BLaER1 (cell line): ENCODE measurements at regions not wholly inside any gene's neighbourhood (a gene's known extent, or its start where the extent isn't known, plus 50 kb on each side); places are given as distances from the start of the nearest gene placed in this dataset.

ENCODE experiments used
- H3K27ac ChIP-seq: shearing (Covaris generic); formaldehyde crosslinking; 2 replicates; pipeline ENCODE4 v1.8.1; 2022
- H3K27me3 ChIP-seq: shearing (Covaris generic); formaldehyde crosslinking; 2 replicates; pipeline ENCODE4 v1.8.1; 2022
- H3K36me3 ChIP-seq: shearing (Covaris generic); formaldehyde crosslinking; 2 replicates; pipeline ENCODE4 v1.8.1; 2022
- H3K4me1 ChIP-seq: shearing (Covaris generic); formaldehyde crosslinking; 2 replicates; pipeline ENCODE4 v1.8.1; 2022
- H3K4me2 ChIP-seq: shearing (Covaris generic); formaldehyde crosslinking; 2 replicates; pipeline ENCODE4 v1.8.1; 2022
- H3K4me3 ChIP-seq: shearing (Covaris generic); formaldehyde crosslinking; 2 replicates; pipeline ENCODE4 v1.8.1; 2022
- H3K9ac ChIP-seq: shearing (Covaris generic); formaldehyde crosslinking; 2 replicates; pipeline ENCODE4 v1.8.1; 2022
- H3K9me3 ChIP-seq: shearing (Covaris generic); formaldehyde crosslinking; 2 replicates; pipeline ENCODE4 v1.8.1; 2022
- H4K20me1 ChIP-seq: shearing (Covaris generic); formaldehyde crosslinking; 2 replicates; pipeline ENCODE4 v1.8.1; 2022
- Cebpa-rat ChIP-seq: shearing (Covaris generic); IDR thresholded peaks from 2 replicates; pipeline ENCODE4 v1.8.1; 2022

GRCh38 chr15:101542306-101543025, 53.0 kb upstream of the PCSK6 start:
- TF ChIP-seq Cebpa-rat = no peak
- Histone ChIP-seq H3K27ac (no peak overlapping the region), H4K20me1 (no peaks in the 10 kb centered on the region), H3K4me1 (peaks cover 21% of the 10 kb centered on the region), H3K9me3 (no peaks in the 10 kb centered on the region), H3K4me2 (no peak overlapping the region), H3K36me3 (no peaks in the 10 kb centered on the region), H3K4me3 (no peak overlapping the region), H3K9ac (no peak overlapping the region), H3K27me3 (no peaks in the 10 kb centered on the region)

- Histone ChIP-seq H4K20me1 (no peaks in the 10 kb centered on the region), H3K36me3 (no peaks in the 10 kb centered on the region), H3K9ac (no peak overlapping the region), H3K4me2 (no peak overlapping the region), H3K4me1 (peaks cover 28% of the 10 kb centered on the region), H3K27me3 (no peaks in the 10 kb centered on the region), H3K27ac (no peak overlapping the region), H3K9me3 (no peaks in the 10 kb centered on the region), H3K4me3 (no peak overlapping the region)
- no peak for TF ChIP-seq Cebpa-rat
Observed at GRCh38 chr15:101541501-101542292, 52.2 kb upstream of the PCSK6 start.

GRCh38 chr15:101540480-101541239, 51.2 kb upstream of the PCSK6 start:
- Histone ChIP-seq H3K27me3 (no peaks in the 10 kb centered on the region), H3K27ac (no peak overlapping the region), H3K4me3 (no peak overlapping the region), H3K4me1 (peaks cover 34% of the 10 kb centered on the region), H3K9ac (no peak overlapping the region), H3K4me2 (no peak overlapping the region), H3K36me3 (no peaks in the 10 kb centered on the region), H3K9me3 (no peaks in the 10 kb centered on the region), H4K20me1 (no peaks in the 10 kb centered on the region)
- TF ChIP-seq Cebpa-rat = no peak

- Histone ChIP-seq H3K27ac (no peak overlapping the region), H3K4me2 (no peak overlapping the region), H3K27me3 (no peaks in the 10 kb centered on the region), H3K9me3 (no peaks in the 10 kb centered on the region), H3K9ac (no peak overlapping the region), H3K4me3 (no peak overlapping the region), H3K36me3 (no peaks in the 10 kb centered on the region), H4K20me1 (no peaks in the 10 kb centered on the region), H3K4me1 (peaks cover 34% of the 10 kb centered on the region)
- TF ChIP-seq Cebpa-rat = no peak
Observed at GRCh38 chr15:101539930-101540329, 50.4 kb upstream of the PCSK6 start.

GRCh38 chr15:101539492-101539891, 50.0 kb upstream of the PCSK6 start:
- TF ChIP-seq Cebpa-rat = no peak
- H3K36me3 ChIP-seq = no peaks in the 10 kb centered on the region
- no peaks in the 10 kb centered on the region for H3K27me3 ChIP-seq
- no peaks in the 10 kb centered on the region for H3K9me3 ChIP-seq
- H3K4me2 ChIP-seq = no peak overlapping the region
- H4K20me1 ChIP-seq = no peaks in the 10 kb centered on the region
- H3K27ac ChIP-seq = no peak overlapping the region
- no peak overlapping the region for H3K9ac ChIP-seq
- H3K4me3 ChIP-seq = no peak overlapping the region
- peaks cover 34% of the 10 kb centered on the region for H3K4me1 ChIP-seq
